ENCODE measurements at regions not wholly inside any gene's neighbourhood (a gene's known extent, or its start where the extent isn't known, plus 50 kb on each side); places are given as distances from the start of the nearest gene placed in this dataset.
A peak's percentile ranks its signal among the peaks of the same experiment; 100 is the strongest.

DNA sequence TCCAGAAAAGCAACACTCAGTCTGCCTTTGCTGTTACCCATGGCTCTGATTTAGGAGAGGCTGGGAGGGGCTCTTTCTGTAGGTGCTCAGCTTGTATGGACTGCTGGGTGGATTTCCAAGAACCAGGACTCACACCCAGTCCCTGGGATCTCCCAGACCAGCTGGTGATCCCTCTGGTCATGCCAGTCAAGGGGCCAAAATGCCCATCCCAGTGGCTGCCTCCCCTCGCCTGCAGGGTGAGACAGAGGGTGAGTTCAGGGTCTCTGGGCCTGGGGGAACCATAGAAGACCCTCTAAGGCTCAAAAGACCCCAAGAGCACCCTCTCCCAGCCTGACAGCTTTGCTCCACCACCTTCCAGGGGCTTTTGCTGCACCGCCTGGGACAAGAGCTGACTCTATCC lies 78.6 kb upstream of the MYL2 start:
- TF ChIP-seq, protein P1, sequence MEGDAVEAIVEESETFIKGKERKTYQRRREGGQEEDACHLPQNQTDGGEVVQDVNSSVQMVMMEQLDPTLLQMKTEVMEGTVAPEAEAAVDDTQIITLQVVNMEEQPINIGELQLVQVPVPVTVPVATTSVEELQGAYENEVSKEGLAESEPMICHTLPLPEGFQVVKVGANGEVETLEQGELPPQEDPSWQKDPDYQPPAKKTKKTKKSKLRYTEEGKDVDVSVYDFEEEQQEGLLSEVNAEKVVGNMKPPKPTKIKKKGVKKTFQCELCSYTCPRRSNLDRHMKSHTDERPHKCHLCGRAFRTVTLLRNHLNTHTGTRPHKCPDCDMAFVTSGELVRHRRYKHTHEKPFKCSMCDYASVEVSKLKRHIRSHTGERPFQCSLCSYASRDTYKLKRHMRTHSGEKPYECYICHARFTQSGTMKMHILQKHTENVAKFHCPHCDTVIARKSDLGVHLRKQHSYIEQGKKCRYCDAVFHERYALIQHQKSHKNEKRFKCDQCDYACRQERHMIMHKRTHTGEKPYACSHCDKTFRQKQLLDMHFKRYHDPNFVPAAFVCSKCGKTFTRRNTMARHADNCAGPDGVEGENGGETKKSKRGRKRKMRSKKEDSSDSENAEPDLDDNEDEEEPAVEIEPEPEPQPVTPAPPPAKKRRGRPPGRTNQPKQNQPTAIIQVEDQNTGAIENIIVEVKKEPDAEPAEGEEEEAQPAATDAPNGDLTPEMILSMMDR (conservative IDR thresholded peaks at IDR 0.05) = no peak
- no peak overlapping the region for H3K27ac ChIP-seq

DNA sequence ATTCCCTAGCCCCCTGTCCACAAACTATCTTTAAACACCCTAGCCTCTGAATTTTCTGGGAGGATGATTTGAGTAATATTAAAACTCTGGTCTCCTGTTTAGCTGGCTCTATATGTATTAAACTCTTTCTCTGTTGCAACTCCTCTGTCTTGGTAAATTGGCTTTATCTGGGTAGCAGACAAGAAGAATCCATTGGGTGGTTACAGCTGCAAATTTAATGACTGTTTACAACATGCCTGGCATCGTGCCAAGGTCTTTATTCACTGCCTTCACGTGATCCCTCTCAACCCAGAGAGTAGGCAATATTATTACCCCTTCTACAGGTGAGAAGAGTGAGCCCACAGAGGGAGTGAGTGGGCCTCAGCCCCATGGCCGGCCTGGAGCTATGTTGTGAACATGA lies 77.8 kb upstream of the MYL2 start:
- no peak overlapping the region for H3K27ac ChIP-seq
- TF ChIP-seq, protein P1 (conservative IDR thresholded peaks at IDR 0.05) = no peak

DNA sequence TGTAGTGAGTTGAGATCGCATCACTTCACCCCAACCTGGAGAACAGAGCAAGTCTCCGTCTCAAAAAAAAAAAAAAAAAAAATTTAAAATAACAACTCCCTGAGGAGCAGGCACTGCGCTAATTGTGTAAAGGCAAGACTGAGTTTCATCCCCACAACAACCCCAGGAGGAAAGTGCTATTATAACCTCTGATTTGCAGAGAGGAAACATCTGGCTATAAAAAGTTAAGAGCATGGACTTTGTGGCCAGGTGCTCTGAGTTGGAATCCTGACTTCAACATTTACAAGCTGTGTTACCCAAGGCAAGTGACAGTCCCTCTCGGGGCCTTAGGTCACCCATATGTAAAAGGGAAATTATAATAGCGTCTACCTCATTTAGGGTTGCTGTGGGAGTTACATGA lies 76.0 kb upstream of the MYL2 start:
- TF ChIP-seq, protein P1 (conservative IDR thresholded peaks at IDR 0.05) = no peak
- H3K27ac ChIP-seq = no peak overlapping the region

DNA sequence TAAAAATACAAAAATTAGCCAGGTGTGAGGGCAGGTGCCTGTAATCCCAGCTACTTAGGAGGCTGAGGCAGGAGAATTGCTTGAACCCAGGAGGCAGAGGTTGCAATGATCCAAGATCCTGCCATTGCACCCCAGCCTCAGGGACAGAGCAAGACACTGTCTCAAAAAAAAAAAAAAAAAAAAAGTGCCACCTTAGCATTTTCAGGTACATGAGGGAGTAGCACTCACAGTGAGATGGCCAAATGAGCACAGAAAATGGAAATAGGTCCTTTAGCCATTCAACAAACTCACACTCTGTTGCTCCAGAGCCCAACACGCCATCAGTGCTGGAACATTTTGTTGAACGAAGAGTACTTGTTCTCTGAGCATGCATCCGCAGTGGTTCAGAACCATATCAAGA lies 75.2 kb upstream of the MYL2 start:
- TF ChIP-seq, protein P1 (conservative IDR thresholded peaks at IDR 0.05) = no peak
- H3K27ac ChIP-seq = no peak overlapping the region

DNA sequence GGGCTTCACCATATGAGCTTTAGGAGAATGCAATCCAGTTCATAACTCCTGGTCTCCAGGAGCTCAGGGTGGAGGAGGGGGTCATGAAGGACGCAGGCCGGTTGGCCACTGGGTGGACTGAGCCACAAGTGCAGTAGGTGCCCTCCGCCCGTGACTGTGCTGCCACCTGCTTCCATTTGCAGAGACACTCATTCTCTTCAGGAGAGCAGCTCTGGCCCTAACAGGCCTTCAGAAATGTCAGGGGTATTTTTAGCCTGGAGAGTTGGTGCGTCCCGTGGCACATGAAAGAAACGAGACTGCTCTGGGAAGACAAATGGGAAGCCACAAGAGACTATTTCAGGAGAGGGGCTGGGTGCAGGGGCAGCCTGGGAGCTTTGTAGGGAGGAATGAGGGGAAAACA lies 74.6 kb upstream of the MYL2 start:
- H3K27ac ChIP-seq = peak overlapping the region; percentile 93; the same call in 1 of the 2 replicates
- TF ChIP-seq, protein P1 (conservative IDR thresholded peaks at IDR 0.05) = no peak

DNA sequence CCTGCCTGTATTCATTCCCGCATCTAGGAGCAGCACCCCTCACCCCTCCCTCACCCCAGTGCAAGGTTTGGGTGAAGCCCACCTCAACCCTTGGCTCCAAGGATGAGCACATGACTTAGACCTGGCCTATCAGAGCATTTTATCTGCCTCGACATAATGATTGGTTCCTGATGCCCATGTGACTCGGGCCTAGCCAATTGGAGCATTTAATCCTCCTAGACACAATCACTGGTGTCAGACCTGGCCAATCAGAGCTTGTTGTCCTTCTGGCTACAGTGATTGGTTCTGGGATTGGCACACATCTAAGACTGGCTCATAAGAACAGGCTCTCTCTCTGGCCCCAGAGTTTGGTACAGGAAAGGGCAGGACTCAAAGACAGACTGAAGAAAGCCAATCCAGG lies 73.1 kb upstream of the MYL2 start:
- H3K27ac ChIP-seq = peak overlapping the region; percentile 93
- TF ChIP-seq, protein P1 (conservative IDR thresholded peaks at IDR 0.05) = no peak

DNA sequence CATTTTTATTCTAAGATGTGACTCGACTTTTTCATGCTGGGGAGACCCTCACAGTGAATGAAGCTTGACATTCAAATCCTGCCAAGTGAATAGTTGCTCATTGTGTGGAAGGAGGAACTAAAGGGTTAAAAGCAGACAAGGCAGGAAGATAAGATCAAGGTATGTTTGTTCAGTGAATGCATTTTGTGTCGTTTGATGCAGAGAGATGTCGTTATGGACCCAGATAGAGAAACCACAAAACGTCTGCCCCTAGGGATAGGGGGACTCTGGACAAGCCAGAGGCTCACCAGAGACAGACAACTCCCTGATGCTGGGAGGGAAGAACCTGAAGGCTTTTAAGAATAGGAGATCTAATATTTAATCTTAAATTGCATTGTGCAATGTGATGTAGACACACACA lies 72.5 kb upstream of the MYL2 start:
- TF ChIP-seq, protein P1 (conservative IDR thresholded peaks at IDR 0.05) = no peak
- peak overlapping the region; percentile 93 for H3K27ac ChIP-seq

DNA sequence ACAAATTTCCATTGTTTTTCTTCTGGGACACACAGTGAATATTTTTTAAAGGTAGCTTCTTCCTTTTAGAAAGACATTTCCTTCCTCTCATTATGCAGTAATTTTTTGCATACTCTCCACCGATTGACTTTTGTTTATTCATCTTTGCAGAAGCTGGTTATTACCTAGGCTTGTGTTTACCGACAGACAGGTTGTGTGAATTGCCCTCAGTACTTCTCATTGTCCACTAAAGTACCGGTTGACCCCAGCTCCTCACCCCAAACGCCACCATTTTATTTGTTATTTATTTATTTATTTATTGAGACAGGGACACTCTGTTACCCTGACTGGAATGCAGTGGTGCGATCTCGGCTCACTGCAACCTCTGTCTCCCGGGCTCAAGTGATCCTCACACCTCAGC lies 63.4 kb upstream of the MYL2 start:
- H3K27ac ChIP-seq = peak overlapping the region; percentile 66
- TF ChIP-seq, protein P1 (conservative IDR thresholded peaks at IDR 0.05) = no peak
